ENCODE measurements at regions not wholly inside any gene's neighbourhood (a gene's known extent, or its start where the extent isn't known, plus 50 kb on each side); places are given as distances from the start of the nearest gene placed in this dataset.

GRCh38 chr11:23684701-23685100 is 812.2 kb upstream of the LUZP2 start:
- Histone ChIP-seq H3K4me1 (ENCODE audit: insufficient read depth, low read length, poor library complexity, severe bottlenecking) (no peaks in the 10 kb centered on the region), H3K27ac (ENCODE audit: low read depth, low read length, poor library complexity, severe bottlenecking) (no peak overlapping the region), H3K36me3 (ENCODE audit: insufficient read depth, low read length, poor library complexity, severe bottlenecking) (no peaks in the 10 kb centered on the region), H3K9me3 (ENCODE audit: low read depth, low read length, poor library complexity, severe bottlenecking) (no peaks in the 10 kb centered on the region), H3K4me3 (ENCODE audit: low read depth, low read length, poor library complexity, severe bottlenecking) (no peak overlapping the region), H3K27me3 (replicated peaks; ENCODE audit: insufficient read depth, low read depth, low read length, poor library complexity) (no peaks in the 10 kb centered on the region)
- TF ChIP-seq, protein P1, sequence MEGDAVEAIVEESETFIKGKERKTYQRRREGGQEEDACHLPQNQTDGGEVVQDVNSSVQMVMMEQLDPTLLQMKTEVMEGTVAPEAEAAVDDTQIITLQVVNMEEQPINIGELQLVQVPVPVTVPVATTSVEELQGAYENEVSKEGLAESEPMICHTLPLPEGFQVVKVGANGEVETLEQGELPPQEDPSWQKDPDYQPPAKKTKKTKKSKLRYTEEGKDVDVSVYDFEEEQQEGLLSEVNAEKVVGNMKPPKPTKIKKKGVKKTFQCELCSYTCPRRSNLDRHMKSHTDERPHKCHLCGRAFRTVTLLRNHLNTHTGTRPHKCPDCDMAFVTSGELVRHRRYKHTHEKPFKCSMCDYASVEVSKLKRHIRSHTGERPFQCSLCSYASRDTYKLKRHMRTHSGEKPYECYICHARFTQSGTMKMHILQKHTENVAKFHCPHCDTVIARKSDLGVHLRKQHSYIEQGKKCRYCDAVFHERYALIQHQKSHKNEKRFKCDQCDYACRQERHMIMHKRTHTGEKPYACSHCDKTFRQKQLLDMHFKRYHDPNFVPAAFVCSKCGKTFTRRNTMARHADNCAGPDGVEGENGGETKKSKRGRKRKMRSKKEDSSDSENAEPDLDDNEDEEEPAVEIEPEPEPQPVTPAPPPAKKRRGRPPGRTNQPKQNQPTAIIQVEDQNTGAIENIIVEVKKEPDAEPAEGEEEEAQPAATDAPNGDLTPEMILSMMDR (conservative IDR thresholded peaks at IDR 0.05; ENCODE audit: low read depth, low read length) = no peak
- no peak for TF ChIP-seq EZH2 (IDR thresholded peaks at IDR 0.05; ENCODE audit: borderline replicate concordance, low read depth, low read length, poor library complexity, severe bottlenecking)
- POLR2A ChIA-PET (ENCODE audit: low non-redundant PET) = no interaction called here
- intact Hi-C loops (cut with micrococcal nuclease; ENCODE audit: unreplicated experiment) = no loop called here
- DNase-seq (ENCODE audit: low spot score) = no peak
- CTCF ChIA-PET = no interaction called here
- BruUV-seq (replicated peaks) = no TSS peak

GRCh38 chr11:23687991-23688390 is 808.9 kb upstream of the LUZP2 start:
- Histone ChIP-seq H3K27me3 (replicated peaks; ENCODE audit: insufficient read depth, low read depth, low read length, poor library complexity) (no peaks in the 10 kb centered on the region), H3K4me3 (ENCODE audit: low read depth, low read length, poor library complexity, severe bottlenecking) (no peak overlapping the region), H3K36me3 (ENCODE audit: insufficient read depth, low read length, poor library complexity, severe bottlenecking) (no peaks in the 10 kb centered on the region), H3K9me3 (ENCODE audit: low read depth, low read length, poor library complexity, severe bottlenecking) (no peaks in the 10 kb centered on the region), H3K4me1 (ENCODE audit: insufficient read depth, low read length, poor library complexity, severe bottlenecking) (no peaks in the 10 kb centered on the region), H3K27ac (ENCODE audit: low read depth, low read length, poor library complexity, severe bottlenecking) (no peak overlapping the region)
- ChIA-PET POLR2A (ENCODE audit: low non-redundant PET) (no interaction called here), CTCF (no interaction called here)
- DNase-seq (ENCODE audit: low spot score) = no peak
- BruUV-seq (replicated peaks) = no TSS peak
- intact Hi-C loops (cut with micrococcal nuclease; ENCODE audit: unreplicated experiment) = no loop called here
- TF ChIP-seq, protein P1 (conservative IDR thresholded peaks at IDR 0.05; ENCODE audit: low read depth, low read length) = no peak
- TF ChIP-seq EZH2 (IDR thresholded peaks at IDR 0.05; ENCODE audit: borderline replicate concordance, low read depth, low read length, poor library complexity, severe bottlenecking) = no peak

DNA sequence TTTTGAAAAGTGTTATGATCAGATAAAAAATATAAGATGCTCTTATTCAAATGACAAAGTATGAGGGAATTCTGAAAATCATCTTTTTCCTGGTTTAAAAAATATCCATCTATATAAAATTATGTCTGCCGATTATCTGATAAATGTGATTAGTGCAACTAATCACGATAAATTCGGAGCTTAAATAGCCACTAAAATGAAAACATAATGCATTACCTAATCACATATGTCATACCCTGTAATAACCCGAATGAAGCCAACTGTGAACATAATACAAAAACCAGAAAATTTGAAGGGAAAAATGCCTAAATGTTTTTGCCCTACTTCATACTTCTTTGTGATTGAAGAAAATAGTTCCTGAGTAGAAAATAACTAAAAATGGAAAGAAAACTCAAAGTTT is 808.4 kb upstream of the LUZP2 start:
- Histone ChIP-seq H3K27ac (ENCODE audit: low read depth, low read length, poor library complexity, severe bottlenecking) (no peak overlapping the region), H3K27me3 (replicated peaks; ENCODE audit: insufficient read depth, low read depth, low read length, poor library complexity) (no peaks in the 10 kb centered on the region), H3K4me3 (ENCODE audit: low read depth, low read length, poor library complexity, severe bottlenecking) (no peak overlapping the region), H3K36me3 (ENCODE audit: insufficient read depth, low read length, poor library complexity, severe bottlenecking) (no peaks in the 10 kb centered on the region), H3K4me1 (ENCODE audit: insufficient read depth, low read length, poor library complexity, severe bottlenecking) (no peaks in the 10 kb centered on the region), H3K9me3 (ENCODE audit: low read depth, low read length, poor library complexity, severe bottlenecking) (no peaks in the 10 kb centered on the region)
- CTCF ChIA-PET = no interaction called here
- POLR2A ChIA-PET (ENCODE audit: low non-redundant PET) = no interaction called here
- no TSS peak for BruUV-seq (replicated peaks)
- TF ChIP-seq, protein P1 (conservative IDR thresholded peaks at IDR 0.05; ENCODE audit: low read depth, low read length) = no peak
- TF ChIP-seq EZH2 (IDR thresholded peaks at IDR 0.05; ENCODE audit: borderline replicate concordance, low read depth, low read length, poor library complexity, severe bottlenecking) = no peak
- intact Hi-C loops (cut with micrococcal nuclease; ENCODE audit: unreplicated experiment) = no loop called here
- DNase-seq (ENCODE audit: low spot score) = no peak
